ENCODE measurements at regions not wholly inside any gene's neighbourhood (a gene's known extent, or its start where the extent isn't known, plus 50 kb on each side); places are given as distances from the start of the nearest gene placed in this dataset.

GRCh38 chr6:140833408-140833807 is 1299.3 kb upstream of the GJE1 start:
- TF ChIP-seq, protein P1, sequence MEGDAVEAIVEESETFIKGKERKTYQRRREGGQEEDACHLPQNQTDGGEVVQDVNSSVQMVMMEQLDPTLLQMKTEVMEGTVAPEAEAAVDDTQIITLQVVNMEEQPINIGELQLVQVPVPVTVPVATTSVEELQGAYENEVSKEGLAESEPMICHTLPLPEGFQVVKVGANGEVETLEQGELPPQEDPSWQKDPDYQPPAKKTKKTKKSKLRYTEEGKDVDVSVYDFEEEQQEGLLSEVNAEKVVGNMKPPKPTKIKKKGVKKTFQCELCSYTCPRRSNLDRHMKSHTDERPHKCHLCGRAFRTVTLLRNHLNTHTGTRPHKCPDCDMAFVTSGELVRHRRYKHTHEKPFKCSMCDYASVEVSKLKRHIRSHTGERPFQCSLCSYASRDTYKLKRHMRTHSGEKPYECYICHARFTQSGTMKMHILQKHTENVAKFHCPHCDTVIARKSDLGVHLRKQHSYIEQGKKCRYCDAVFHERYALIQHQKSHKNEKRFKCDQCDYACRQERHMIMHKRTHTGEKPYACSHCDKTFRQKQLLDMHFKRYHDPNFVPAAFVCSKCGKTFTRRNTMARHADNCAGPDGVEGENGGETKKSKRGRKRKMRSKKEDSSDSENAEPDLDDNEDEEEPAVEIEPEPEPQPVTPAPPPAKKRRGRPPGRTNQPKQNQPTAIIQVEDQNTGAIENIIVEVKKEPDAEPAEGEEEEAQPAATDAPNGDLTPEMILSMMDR (conservative IDR thresholded peaks at IDR 0.05 in 1 of 2, IDR thresholded peaks at IDR 0.05 in 1 of 2; ENCODE audit: extremely low read depth in 1 of 2, insufficient read depth in 1 of 2, low read depth in 1 of 2, low read length in 2 of 2): no peak
- TF ChIP-seq EZH2 (IDR thresholded peaks at IDR 0.05; ENCODE audit: borderline replicate concordance, low read length): no peak

All from mammary epithelial cell (primary cell).